Umbilical cord (tissue), 1 donor: ENCODE measurements at regions not wholly inside any gene's neighbourhood (a gene's known extent, or its start where the extent isn't known, plus 50 kb on each side); places are given as distances from the start of the nearest gene placed in this dataset.
A peak's percentile ranks its signal among the peaks of the same experiment; 100 is the strongest.
"Not testable (repeated sequence)": the region's sequence is repeated elsewhere in the genome, so short reads cannot be mapped to it uniquely, and the experiment has no call there.

Source experiments
- DNase-seq: peaks from one replicate; pipeline ENCODE4 v3.0.0-alpha.2; 2015; ENCODE audit warnings: low spot score

DNA sequence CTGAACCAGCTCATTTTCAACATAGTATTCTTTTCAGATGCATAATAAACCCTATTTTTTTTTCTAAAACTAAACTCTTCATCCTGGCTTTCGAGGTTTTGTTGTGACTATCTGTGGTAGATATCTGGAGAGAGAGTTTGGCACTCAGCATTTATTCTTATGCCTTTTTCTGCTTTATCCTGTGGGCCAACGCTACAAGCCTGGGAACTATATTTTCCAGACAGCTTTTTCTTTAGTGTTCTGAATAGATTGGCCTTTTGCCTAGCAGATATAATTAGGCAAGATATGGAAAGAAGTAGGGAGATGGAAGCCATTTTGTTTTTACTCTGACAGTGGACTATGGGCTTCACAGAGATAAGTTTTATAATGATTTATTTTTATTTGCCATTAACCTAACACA, 486.7 kb downstream of the TMEM232 start:
- DNase-seq = no peak

DNA sequence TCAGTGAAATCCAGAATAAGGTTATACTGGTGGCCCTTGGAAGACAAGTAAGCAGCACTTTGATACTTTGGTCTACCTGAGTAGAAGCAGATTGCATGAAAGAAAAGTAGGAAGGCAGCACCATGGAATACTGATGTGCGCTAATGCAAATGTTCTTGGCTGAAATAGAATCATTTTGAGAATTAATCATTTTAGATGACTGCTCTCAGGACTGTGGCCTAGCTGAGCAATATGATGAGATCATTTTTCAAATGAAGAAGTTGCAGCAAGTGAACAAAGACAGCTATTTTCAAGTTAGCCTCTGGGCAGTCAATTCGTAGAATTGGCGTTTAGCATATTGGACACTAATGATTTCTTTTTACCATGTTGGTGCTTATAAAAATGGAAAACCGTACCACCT, 483.5 kb downstream of the TMEM232 start:
- no peak for DNase-seq

DNA sequence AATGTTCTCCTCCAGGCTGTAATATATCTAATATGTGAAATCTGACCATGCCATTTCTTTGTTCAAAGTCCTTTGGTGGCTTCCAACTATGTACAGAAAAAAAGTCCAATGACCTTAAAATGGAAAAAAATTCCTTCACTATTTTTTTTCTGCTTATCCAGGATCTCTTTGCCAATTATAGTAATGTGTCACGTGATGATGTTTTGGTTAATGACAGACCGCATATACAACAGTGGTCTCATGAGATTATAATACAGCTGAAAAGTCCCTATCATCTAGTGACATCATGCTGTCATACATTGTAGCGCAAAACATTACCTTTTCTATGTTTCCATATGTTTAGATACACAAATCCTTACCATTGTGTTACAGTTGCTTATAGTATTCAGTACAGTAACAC, 477.6 kb downstream of the TMEM232 start:
- no peak for DNase-seq

DNA sequence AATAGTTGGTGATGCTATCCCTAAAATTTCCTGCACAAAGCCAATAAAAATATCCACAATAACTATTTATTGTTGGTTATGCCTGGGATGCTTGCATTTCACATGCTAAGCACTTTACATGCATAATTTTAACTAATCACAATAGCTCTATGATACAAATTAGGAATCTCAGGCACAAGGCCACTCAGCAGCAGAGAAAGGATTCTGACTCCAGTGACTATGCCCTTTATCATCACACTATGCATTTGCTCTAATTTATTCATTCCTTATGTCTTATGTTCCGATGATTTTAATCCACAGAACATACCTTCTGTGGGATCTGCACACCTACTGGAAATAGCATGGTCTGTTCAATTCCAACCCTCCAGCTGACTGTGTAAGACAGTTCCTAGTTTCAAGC, 476.1 kb downstream of the TMEM232 start:
- no peak for DNase-seq

DNA sequence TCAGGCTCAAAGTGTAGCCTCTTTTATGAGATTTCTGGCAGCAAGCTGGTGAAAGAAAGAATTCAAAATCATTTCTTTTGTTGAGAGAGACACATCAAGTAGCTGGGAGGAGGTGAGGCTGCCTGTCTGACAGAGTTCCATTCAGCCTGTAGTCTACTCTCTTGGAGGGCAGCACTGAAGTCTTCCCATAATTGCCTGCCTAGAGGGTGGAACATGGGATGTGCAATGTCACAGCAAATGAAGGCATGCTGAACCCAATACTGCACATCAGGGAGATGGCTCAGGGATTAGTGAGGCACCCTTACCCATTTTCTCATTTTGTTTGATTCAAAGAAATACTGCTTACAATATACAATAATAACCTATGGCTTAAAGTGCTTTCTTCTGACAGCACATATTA, 475.7 kb downstream of the TMEM232 start:
- no peak for DNase-seq

DNA sequence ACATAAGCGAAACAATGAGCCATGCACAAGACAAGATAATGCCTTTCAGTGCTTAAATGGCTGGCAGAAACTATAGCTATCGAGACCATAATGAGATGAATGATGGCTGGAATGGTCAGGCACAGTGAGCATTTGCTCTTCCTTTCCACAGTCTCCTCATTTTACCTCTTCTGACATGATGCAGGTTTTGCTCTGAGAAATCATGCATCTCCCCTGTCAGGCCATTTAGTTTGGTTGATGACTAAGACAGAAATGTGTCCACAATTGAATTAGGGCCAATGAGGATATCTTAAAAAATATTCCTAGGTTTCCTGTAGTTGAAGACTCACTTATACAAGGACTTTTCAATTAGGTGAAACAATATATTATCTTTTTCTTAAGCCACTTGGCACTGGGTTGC, 475.1 kb downstream of the TMEM232 start:
- DNase-seq = no peak

DNA sequence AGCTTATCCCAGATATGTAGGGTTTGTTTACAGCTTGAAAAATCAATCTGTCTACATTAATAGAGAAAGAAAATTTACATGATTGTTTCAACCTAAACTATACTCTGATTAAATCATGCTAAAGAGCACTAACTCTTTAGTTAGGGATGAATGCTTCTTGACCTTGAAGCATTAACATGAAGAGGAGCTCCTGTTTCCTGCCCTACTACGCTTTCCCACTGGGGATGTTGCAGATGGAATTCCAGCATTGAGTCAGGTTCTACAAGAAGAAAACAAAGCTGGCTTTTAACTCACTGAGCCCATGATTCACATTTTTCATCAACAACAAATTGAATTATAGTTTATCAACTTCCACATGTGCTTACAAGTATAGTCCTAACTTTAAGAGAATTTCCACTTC, 471.3 kb downstream of the TMEM232 start:
- no peak for DNase-seq

DNA sequence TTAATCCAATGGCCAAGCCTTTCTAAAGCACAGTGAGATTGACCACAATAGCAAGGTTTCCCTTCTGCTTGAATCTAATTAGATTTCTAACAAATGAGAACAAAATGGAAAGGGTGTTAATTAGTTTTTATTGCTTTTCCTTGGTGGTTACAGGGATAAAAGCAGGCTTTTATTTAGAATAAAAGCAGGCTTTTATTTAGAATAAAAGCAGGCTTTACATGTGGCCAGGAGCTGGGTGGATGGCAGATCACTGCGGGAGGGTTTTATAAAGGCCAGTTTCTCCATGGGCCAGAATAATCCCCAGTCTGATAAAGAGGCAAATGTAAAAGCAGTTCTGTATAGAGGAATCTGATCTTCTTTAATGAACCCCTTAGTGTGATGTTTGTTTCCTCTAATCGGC, 470.2 kb downstream of the TMEM232 start:
- no peak for DNase-seq

DNA sequence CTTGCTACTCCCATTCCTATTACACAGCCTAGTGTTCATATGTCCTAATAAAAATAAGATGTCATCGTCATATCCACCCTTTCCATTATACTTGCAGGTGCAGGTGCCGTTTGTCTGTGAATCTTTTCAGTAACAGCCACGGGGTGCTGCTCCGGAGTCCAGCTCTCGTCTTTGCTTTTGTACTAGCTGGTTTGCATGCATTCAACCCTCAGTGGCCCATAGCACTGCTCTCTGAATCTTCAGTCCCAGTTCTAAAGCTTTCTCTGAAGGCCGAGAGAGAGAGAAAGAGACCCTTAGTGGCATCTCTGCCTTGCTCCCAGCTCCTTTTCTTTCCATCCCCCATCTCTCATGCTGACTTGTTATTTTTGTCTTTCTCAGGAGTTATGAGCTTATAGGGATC, 468.5 kb downstream of the TMEM232 start:
- peak; percentile 49 for DNase-seq

DNA sequence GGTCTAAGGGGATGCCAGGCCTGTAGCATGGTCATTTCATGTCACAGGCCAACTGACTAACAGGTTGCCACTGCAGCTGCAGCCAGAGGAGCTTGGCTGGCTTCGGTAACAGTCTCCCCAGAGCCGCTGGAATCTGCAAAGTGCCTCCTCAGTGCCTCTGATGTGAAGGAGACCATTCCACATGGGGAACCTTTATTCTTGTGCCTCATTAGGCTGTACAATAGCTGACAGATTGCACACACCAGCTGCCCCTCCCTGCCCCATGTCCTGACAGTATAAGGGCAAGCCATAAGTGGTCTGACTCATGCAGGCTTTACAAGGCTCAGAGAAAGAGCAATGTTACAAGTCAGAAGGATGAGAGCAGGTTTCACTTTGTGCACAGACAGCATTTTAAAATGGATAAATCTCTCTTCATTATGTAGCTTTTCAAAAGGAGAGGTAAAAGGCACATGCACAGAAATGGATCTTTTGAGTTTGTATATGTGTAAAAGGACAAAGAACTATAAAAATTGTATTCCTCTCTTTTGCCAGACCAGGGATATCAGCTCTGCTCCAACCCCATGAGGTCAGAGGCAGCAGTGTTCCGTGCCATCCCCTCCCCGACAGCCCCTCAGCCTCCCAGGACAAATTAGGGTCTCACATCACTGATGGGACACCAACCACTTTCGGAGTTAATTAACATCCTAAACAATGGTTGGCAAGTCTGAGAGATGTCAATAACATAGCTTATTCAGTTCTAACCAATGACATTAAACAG, 467.8 kb downstream of the TMEM232 start:
- peak; percentile 92 for DNase-seq

DNA sequence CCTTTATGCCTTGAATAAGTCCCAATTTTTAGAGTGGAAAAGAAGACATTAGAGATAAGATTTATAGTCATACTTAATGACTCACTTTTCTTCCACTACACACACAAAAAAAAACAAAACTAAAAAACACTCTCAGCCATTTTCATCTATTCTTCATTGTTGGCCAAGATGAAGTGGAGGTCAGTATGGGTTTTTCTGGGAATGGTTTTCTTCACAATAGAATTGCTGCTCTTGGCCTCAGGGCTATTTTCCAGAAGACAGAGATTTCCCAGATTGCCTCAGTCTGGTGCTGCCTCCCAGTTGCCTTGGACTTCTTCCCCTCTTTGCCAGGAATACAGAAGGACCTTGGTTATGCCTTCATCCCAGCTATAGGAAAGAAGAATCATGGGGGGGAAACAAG, 463.7 kb downstream of the TMEM232 start:
- peak; percentile 23 for DNase-seq

DNA sequence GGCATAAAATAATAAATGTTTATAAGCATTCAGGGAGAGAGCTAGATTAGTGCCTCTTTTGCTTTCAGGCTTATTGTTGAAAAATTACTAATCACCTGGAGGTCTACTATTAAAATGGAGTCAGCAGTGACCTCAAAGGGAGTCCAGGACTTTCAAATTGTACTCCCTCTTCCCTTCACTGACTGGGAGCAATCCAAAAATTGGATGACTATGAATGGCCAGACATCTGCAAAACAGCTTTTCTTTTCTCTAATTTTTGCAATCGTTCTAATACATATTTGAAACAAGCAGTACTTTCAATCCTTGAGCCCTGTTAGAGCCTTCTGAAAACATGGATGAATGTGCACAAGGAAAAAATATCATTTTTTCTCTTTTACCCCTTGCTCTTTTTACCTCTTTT, 461.8 kb downstream of the TMEM232 start:
- DNase-seq = no peak

DNA sequence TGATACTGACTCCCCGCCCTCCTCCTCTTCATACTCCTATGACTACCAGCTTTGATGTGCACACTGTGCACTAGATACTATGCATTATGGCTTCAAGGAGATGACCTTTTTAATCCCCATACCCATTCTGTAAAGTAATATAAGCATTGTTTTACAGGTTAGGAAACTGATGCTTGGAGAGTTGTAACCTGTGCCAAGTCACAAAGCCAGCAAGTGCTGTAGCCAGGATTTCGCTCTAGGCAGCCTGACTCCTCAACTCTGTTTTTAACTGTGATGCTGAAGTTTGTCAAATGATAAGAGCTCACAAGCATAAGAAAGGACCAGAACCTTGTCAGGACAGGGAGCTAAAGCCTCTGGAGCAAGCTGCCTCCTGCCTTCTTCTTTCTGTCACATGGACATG, 461.3 kb downstream of the TMEM232 start:
- peak; percentile 54 for DNase-seq

DNA sequence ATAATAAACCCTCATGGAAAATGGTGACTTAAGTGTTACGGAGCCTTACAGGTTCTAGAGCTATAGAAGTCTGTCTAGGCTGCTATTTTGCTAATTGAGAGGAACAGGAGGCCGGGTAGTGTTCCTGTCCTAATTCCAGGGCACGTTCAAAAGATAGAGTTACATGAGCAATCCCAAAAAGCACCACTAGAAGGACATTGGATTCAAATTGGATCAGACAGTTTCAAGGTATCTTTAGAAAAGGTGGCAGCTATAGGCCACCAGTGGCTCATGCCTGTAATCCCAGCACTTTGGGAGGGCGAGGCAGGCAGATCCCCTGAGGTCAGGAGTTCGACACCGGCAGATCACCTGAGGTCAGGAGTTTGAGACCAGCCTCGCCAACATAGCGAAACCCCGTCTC, 458.8 kb downstream of the TMEM232 start:
- DNase-seq = no peak

DNA sequence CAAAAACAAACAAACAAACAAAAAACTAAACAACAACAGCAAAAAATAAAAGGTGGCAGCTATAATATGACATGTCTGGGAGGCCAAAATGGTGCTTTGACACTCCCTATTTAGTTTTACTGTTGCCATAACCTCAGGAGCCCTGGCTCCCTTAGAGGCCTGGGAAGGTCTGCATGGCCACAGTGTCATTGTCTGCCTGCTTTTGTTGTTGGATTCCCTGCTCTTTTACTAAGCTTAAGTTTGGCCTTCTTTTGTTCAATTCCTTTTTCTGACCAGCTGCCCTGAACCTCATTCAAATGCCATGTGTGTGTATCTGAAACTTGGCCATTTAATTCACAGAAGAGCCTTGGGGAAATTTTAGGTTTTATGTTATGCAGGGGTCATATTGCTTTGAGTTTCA, 458.2 kb downstream of the TMEM232 start:
- no peak for DNase-seq

DNA sequence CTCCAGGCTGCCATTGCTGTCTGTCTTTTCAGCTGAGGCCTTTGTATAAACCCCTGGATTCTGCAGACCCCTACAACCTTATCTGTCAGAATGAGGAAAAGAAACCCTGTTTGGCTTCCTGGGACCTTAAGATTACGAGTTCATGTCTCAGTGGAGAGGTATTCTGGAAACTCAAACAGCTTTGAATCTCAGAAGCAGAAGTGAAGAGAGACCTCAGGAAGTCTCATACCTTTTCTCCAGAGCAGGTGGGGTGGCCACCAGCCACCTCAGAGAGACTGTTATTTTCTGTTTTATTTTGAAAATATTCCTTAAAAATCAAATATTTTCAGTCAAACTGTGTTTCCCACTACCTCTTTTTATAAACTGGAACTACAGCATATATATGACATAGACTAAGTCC, 457.5 kb downstream of the TMEM232 start:
- DNase-seq = no peak

DNA sequence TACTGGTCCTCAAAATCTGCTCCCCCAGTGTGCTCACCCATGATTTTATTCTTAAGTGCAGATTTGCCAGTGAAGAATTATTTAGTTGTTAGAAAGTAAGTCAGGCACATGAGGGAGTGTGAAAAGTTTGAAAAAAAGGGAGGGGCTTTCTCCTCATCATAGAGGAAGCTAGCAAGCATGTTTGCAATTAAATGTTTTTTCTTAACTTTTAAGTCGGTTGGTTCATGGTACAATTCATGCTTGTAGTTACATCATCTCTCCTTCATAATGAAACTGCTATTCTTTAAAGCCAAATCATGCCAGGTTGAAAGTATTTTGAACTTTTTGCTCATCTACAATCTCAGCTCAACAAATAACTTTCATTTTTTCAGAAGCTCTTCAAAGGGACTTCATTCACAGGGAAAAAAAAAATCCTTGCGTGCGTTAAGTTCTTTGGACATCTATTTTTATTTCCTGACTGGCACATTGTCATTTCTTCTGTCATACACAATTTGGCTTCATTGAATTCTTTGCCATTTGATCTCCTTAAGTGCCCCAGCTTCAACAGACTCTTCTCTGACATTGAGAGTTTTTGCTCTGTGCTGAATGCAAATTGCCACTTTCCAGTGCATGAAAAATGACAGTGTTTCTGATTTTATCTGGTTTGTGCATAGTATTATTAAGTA, 456.9 kb downstream of the TMEM232 start:
- DNase-seq = no peak

DNA sequence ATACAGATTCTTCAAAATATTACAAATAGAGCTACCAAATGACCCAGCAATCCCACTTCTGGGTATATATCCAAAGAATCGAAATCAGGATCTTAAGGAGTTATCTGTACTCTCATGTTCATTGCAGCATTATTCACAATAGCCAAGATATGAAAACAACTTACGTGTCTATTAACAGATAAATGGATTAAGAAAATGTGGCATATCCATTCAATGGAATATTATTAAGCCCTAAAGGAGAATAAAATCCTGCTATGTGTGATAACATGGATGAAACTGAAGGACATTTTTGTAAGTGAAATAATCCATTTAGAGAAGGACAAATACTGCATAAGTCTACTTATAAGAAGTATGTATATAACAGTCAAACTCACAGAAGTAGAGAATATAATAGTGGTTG, 450.6 kb downstream of the TMEM232 start:
- no peak for DNase-seq

DNA sequence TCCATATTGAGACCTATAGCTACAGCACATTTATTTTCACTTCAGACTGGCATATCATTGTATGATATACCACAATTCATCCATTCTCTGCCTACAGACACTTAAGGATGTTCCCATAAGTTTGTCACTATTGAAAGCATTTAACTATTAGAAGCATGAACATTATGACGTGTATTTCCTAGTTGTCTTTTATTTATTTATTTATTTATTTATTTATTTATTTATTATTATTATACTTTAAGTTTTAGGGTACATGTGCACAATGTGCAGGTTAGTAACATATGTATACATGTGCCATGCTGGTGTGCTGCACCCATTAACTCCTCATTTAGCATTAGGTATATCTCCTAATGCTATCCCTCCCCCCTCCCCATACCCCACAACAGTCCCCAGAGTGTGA, 448.0 kb downstream of the TMEM232 start:
- not testable (repeated sequence) for DNase-seq

DNA sequence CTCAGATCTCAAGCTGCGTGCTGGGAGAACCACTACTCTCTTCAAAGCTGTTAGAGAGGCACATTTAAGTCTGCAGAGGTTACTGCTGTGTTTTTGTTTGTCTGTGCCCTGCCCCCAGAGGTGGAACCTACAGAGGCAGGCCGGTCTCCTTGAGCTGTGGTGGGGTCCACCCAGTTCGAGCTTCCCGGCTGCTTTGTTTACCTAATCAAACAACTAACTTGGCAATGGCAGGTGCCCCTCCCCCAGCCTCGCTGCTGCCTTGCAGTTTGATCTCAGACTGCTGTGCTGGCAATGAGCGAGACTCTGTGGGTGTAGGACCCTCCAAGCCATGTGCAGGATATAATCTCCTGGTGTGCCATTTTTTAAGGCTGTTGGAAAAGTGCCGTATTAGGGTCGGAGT, 442.4 kb downstream of the TMEM232 start:
- not testable (repeated sequence) for DNase-seq

DNA sequence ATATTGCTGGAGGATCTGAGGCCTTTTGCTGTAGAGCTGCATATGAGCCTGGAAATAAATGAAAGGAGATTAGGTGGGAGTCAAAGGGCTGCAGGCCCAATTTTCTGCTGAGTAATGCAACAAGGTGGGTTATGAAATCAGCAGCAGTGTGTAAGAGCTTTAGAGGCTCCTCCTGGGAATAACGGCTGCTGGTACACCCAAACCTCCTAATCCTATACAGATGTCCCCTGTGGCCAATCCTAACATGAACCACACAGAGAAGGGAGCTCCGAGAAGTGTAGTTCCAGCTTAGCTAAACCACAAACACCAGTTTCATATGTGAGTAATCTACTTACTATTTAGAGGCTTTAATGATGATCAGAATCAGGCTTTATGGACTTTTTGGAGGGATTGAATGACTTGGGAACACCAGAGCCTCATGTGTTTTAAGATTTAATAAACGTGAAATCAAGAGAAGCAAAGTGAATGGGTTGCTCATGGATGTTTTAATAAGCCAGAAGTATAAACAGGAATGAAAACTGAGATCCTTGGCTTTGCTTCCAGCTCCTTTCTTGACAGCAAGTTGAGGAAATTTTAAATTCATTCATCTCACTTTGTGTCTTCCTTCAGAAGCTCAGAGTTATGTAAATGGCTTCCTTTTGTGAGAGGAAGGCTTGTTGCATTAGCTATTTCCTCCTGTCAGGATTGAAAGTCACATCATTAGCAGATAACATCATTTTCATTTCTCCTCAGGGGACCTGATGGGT, 437.5 kb downstream of the TMEM232 start:
- DNase-seq = peak; percentile 86

DNA sequence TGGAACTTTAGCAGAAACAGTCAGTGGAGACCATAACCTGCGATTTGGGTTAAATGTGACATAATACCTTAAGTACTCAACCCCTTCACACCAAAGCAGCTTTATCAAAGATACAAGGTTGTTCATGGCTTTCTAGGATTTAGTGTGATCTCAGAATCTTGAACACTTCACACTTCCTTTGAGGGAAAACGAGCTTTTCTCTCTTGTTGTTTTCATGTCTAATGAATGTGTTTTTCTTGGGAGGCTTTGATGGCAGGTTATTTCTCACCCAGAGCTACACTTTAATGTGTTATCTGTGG, 437.0 kb downstream of the TMEM232 start:
- no peak for DNase-seq

DNA sequence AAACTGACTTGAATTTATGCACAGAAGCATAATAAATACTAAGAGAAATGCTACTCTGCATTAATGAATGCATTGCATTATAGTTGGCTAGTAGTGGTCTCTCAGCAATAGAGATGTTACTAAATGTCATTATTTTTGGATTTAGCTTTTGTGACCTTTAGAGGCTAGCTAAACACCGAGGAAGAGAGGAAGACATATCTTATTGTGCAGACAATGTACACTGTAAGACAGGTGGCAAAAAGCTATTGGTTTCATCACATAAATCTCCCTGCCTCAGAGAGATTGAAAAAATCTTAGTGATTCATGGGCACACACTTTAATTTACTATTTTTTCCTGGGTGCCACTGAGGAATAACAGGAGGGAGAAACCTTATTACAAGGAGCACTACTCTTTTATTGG, 435.9 kb downstream of the TMEM232 start:
- DNase-seq = no peak
